ENCODE measurements at regions not wholly inside any gene's neighbourhood (a gene's known extent, or its start where the extent isn't known, plus 50 kb on each side); places are given as distances from the start of the nearest gene placed in this dataset.
A peak's percentile ranks its signal among the peaks of the same experiment; 100 is the strongest.

GRCh38 chr1:55463814-55464475 lies 248.8 kb upstream of the USP24 start:
- TF ChIP-seq CTCF (IDR thresholded peaks at IDR 0.05) (no peak), POLR2A (IDR thresholded peaks at IDR 0.05) (no peak), EP300 (IDR thresholded peaks at IDR 0.05) (peak; percentile 79 to 93)

Measured in tibial nerve (tissue), 4 donors.